NOMO-1 treated with dmso at 0.1 percent for 144 hours (cell line): ENCODE measurements at regions not wholly inside any gene's neighbourhood (a gene's known extent, or its start where the extent isn't known, plus 50 kb on each side); places are given as distances from the start of the nearest gene placed in this dataset.
A peak's percentile ranks its signal among the peaks of the same experiment; 100 is the strongest.

Experiments
- DNase-seq: peaks from one replicate; lab custom pipeline; 2025; ENCODE audit not compliant: unreplicated experiment; lab: John Stamatoyannopoulos, UW

GRCh38 chr22:49425356-49425755 lies 402.3 kb downstream of the BRD1 start:
- DNase-seq, result no peak

- no peak for DNase-seq
Measured at GRCh38 chr22:49424893-49425270, 402.8 kb downstream of the BRD1 start.

GRCh38 chr22:49423125-49423650 lies 404.5 kb downstream of the BRD1 start:
- DNase-seq, result no peak

GRCh38 chr22:49422701-49423100 lies 405.0 kb downstream of the BRD1 start:
- no peak for DNase-seq

- no peak for DNase-seq
Measured at GRCh38 chr22:49420651-49421050, 407.0 kb downstream of the BRD1 start.

- no peak for DNase-seq
Measured at GRCh38 chr22:49419661-49420060, 408.0 kb downstream of the BRD1 start.

- no peak for DNase-seq
Measured at GRCh38 chr22:49418943-49419342, 408.7 kb downstream of the BRD1 start.

GRCh38 chr22:49418341-49418894 lies 409.3 kb downstream of the BRD1 start:
- DNase-seq, result no peak

GRCh38 chr22:49417833-49418232 lies 409.8 kb downstream of the BRD1 start:
- no peak for DNase-seq

- no peak for DNase-seq
Measured at GRCh38 chr22:49417326-49417725, 410.3 kb downstream of the BRD1 start.

GRCh38 chr22:49415151-49415951 lies 412.3 kb downstream of the BRD1 start:
- DNase-seq, result no peak

GRCh38 chr22:49413551-49413950 lies 414.1 kb downstream of the BRD1 start:
- DNase-seq, result no peak

GRCh38 chr22:49413146-49413545 lies 414.5 kb downstream of the BRD1 start:
- DNase-seq, result no peak

GRCh38 chr22:49412236-49412635 lies 415.4 kb downstream of the BRD1 start:
- no peak for DNase-seq

- no peak for DNase-seq
Measured at GRCh38 chr22:49411236-49411635, 416.4 kb downstream of the BRD1 start.

GRCh38 chr22:49408102-49408836 lies 419.4 kb downstream of the BRD1 start:
- no peak for DNase-seq

GRCh38 chr22:49406879-49407587 lies 420.6 kb downstream of the BRD1 start:
- no peak for DNase-seq

- no peak for DNase-seq
Measured at GRCh38 chr22:49406047-49406650, 421.5 kb downstream of the BRD1 start.

GRCh38 chr22:49405590-49405989 lies 422.1 kb downstream of the BRD1 start:
- no peak for DNase-seq

GRCh38 chr22:49404576-49405241 lies 423.0 kb downstream of the BRD1 start:
- peak; percentile 26 for DNase-seq
